Testis (tissue), 2 donors: ENCODE measurements at regions not wholly inside any gene's neighbourhood (a gene's known extent, or its start where the extent isn't known, plus 50 kb on each side); places are given as distances from the start of the nearest gene placed in this dataset.

Source experiments
- CTCF ChIP-seq, 3 experiments: fragments of 450-650 bp in 2 of 3; fragments of 200-600 bp in 1 of 3; sonication (generic) in 1 of 3; IDR thresholded peaks; one replicate each; pipeline ENCODE4 v1.5.1; 2016 to 2019; ENCODE audit warnings: antibody characterized with exemption in 3 of 3, mild to moderate bottlenecking in 2 of 3, moderate library complexity in 1 of 3
- POLR2A ChIP-seq: fragments of 450-650 bp; IDR thresholded peaks from one replicate; pipeline ENCODE4 v1.6.1; 2017; ENCODE audit warnings: antibody characterized with exemption, mild to moderate bottlenecking, moderate library complexity

GRCh38 chr15:46997501-46997900 is 719.8 kb upstream of the SEMA6D start:
- TF ChIP-seq CTCF (IDR thresholded peaks at IDR 0.05): no peak
- no peak for TF ChIP-seq POLR2A
